ENCODE measurements at regions not wholly inside any gene's neighbourhood (a gene's known extent, or its start where the extent isn't known, plus 50 kb on each side); places are given as distances from the start of the nearest gene placed in this dataset.
A peak's percentile ranks its signal among the peaks of the same experiment; 100 is the strongest.

GRCh38 chr17:79521225-79521624 is 89.6 kb downstream of the RBFOX3 start:
- Histone ChIP-seq H3K4me3 (ENCODE audit: low read length) (no peak overlapping the region), H3K4me1 (ENCODE audit: control insufficient read depth in 2 of 2, insufficient read depth in 2 of 2, low read length in 2 of 2) (no peaks in the 10 kb centered on the region), H3K9me3 (ENCODE audit: control insufficient read depth in 2 of 3, low read length in 3 of 3) (no peaks in the 10 kb centered on the region), H3K36me3 (ENCODE audit: control insufficient read depth in 2 of 3, insufficient read depth in 3 of 3, low read length in 3 of 3) (no peaks in the 10 kb centered on the region), H3K27ac (ENCODE audit: low read depth, low read length) (no peak overlapping the region), H3K27me3 (ENCODE audit: control insufficient read depth in 2 of 2, insufficient read depth in 2 of 2, low read length in 2 of 2) (no peaks in the 10 kb centered on the region)
- no peak for ATAC-seq
- Mint-ChIP-seq H3K27me3 (peaks cover 5 to 27% (median 17%) of the 10 kb centered on the region in 5 donors), H3K4me1 (no peaks in the 10 kb centered on the region), H3K4me3 (no peak overlapping the region), H3K27ac (no peak overlapping the region), H3K36me3 (no peaks in the 10 kb centered on the region), H3K9me3 (peaks cover 0 to 1% (median 0%) of the 10 kb centered on the region in 11 donors)
- intact Hi-C loops (cut with micrococcal nuclease): no loop called here
- POLR2A ChIA-PET: no interaction called here
- CTCF ChIA-PET: no interaction called here
- DNase-seq: no peak

GRCh38 chr17:79520167-79521165 is 90.4 kb downstream of the RBFOX3 start:
- Mint-ChIP-seq H3K9me3 (peaks cover 0 to 2% (median 0%) of the 10 kb centered on the region in 11 donors), H3K36me3 (peaks cover 0 to 3% (median 0%) of the 10 kb centered on the region in 5 donors), H3K4me1 (no peaks in the 10 kb centered on the region), H3K4me3 (no peak overlapping the region), H3K27me3 (peaks cover 5 to 28% (median 19%) of the 10 kb centered on the region in 5 donors), H3K27ac (peak overlapping the region in 1 of 9 donors; percentile 33)
- Histone ChIP-seq H3K4me1 (ENCODE audit: control insufficient read depth in 2 of 2, insufficient read depth in 2 of 2, low read length in 2 of 2) (no peaks in the 10 kb centered on the region), H3K9me3 (ENCODE audit: control insufficient read depth in 2 of 3, low read length in 3 of 3) (no peaks in the 10 kb centered on the region), H3K4me3 (ENCODE audit: low read length) (no peak overlapping the region), H3K36me3 (ENCODE audit: control insufficient read depth in 2 of 3, insufficient read depth in 3 of 3, low read length in 3 of 3) (no peaks in the 10 kb centered on the region), H3K27me3 (ENCODE audit: control insufficient read depth in 2 of 2, insufficient read depth in 2 of 2, low read length in 2 of 2) (no peaks in the 10 kb centered on the region), H3K27ac (ENCODE audit: low read depth, low read length) (no peak overlapping the region)
- CTCF ChIA-PET: no interaction called here
- intact Hi-C loops (cut with micrococcal nuclease): no loop called here
- DNase-seq (no peak), ATAC-seq (no peak)
- POLR2A ChIA-PET: no interaction called here

GRCh38 chr17:79519601-79520000 is 91.2 kb downstream of the RBFOX3 start:
- peaks cover 0 to 3% (median 0%) of the 10 kb centered on the region in 5 donors for H3K36me3 Mint-ChIP-seq
- H3K4me1 Mint-ChIP-seq: no peaks in the 10 kb centered on the region
- POLR2A ChIA-PET: no interaction called here
- ATAC-seq (no peak), DNase-seq (no peak)
- H3K4me1 ChIP-seq (ENCODE audit: control insufficient read depth in 2 of 2, insufficient read depth in 2 of 2, low read length in 2 of 2): no peaks in the 10 kb centered on the region
- H3K4me3 ChIP-seq (ENCODE audit: low read length): no peak overlapping the region
- CTCF ChIA-PET: no interaction called here
- no peak overlapping the region for H3K27ac ChIP-seq (ENCODE audit: low read depth, low read length)
- H3K36me3 ChIP-seq (ENCODE audit: control insufficient read depth in 2 of 3, insufficient read depth in 3 of 3, low read length in 3 of 3): no peaks in the 10 kb centered on the region
- H3K27ac Mint-ChIP-seq: no peak overlapping the region
- no peaks in the 10 kb centered on the region for H3K27me3 ChIP-seq (ENCODE audit: control insufficient read depth in 2 of 2, insufficient read depth in 2 of 2, low read length in 2 of 2)
- H3K9me3 ChIP-seq (ENCODE audit: control insufficient read depth in 2 of 3, low read length in 3 of 3): no peaks in the 10 kb centered on the region
- H3K4me3 Mint-ChIP-seq: no peak overlapping the region
- intact Hi-C loops (cut with micrococcal nuclease): no loop called here
- peaks cover 0 to 3% (median 0%) of the 10 kb centered on the region in 11 donors for H3K9me3 Mint-ChIP-seq
- peaks cover 5 to 30% (median 22%) of the 10 kb centered on the region in 5 donors for H3K27me3 Mint-ChIP-seq

GRCh38 chr17:79518585-79519523 is 92.0 kb downstream of the RBFOX3 start:
- Histone ChIP-seq H3K4me3 (ENCODE audit: low read length) (no peak overlapping the region), H3K4me1 (ENCODE audit: control insufficient read depth in 2 of 2, insufficient read depth in 2 of 2, low read length in 2 of 2) (no peaks in the 10 kb centered on the region), H3K27ac (ENCODE audit: low read depth, low read length) (no peak overlapping the region), H3K36me3 (ENCODE audit: control insufficient read depth in 2 of 3, insufficient read depth in 3 of 3, low read length in 3 of 3) (no peaks in the 10 kb centered on the region), H3K9me3 (ENCODE audit: control insufficient read depth in 2 of 3, low read length in 3 of 3) (no peaks in the 10 kb centered on the region), H3K27me3 (ENCODE audit: control insufficient read depth in 2 of 2, insufficient read depth in 2 of 2, low read length in 2 of 2) (no peaks in the 10 kb centered on the region)
- Mint-ChIP-seq H3K4me3 (no peak overlapping the region), H3K27ac (no peak overlapping the region), H3K27me3 (peaks cover 5 to 30% (median 22%) of the 10 kb centered on the region in 5 donors), H3K9me3 (peaks cover 0 to 3% (median 0%) of the 10 kb centered on the region in 11 donors), H3K4me1 (no peaks in the 10 kb centered on the region), H3K36me3 (peaks cover 0 to 3% (median 0%) of the 10 kb centered on the region in 5 donors)
- intact Hi-C loops (cut with micrococcal nuclease): no loop called here
- ChIA-PET CTCF (no interaction called here), POLR2A (no interaction called here)
- ATAC-seq: no peak
- DNase-seq: no peak

GRCh38 chr17:79517827-79518584 is 92.8 kb downstream of the RBFOX3 start:
- no peaks in the 10 kb centered on the region for H3K4me1 Mint-ChIP-seq
- H3K27ac Mint-ChIP-seq: no peak overlapping the region
- no peak overlapping the region for H3K4me3 Mint-ChIP-seq
- Histone ChIP-seq H3K27me3 (ENCODE audit: control insufficient read depth in 2 of 2, insufficient read depth in 2 of 2, low read length in 2 of 2) (no peaks in the 10 kb centered on the region), H3K36me3 (ENCODE audit: control insufficient read depth in 2 of 3, insufficient read depth in 3 of 3, low read length in 3 of 3) (no peaks in the 10 kb centered on the region), H3K4me3 (ENCODE audit: low read length) (no peak overlapping the region), H3K4me1 (ENCODE audit: control insufficient read depth in 2 of 2, insufficient read depth in 2 of 2, low read length in 2 of 2) (no peaks in the 10 kb centered on the region), H3K27ac (ENCODE audit: low read depth, low read length) (no peak overlapping the region), H3K9me3 (ENCODE audit: control insufficient read depth in 2 of 3, low read length in 3 of 3) (peaks cover 0 to 6% (median 0%) of the 10 kb centered on the region in 3 experiments)
- ATAC-seq (no peak), DNase-seq (no peak)
- ChIA-PET CTCF (no interaction called here), POLR2A (no interaction called here)
- intact Hi-C loops (cut with micrococcal nuclease): no loop called here
- peaks cover 0 to 3% (median 0%) of the 10 kb centered on the region in 11 donors for H3K9me3 Mint-ChIP-seq
- peaks cover 5 to 30% (median 21%) of the 10 kb centered on the region in 5 donors for H3K27me3 Mint-ChIP-seq
- peaks cover 0 to 3% (median 0%) of the 10 kb centered on the region in 5 donors for H3K36me3 Mint-ChIP-seq

Data from naive thymus-derived CD4-positive, alpha-beta T cell (primary cell).